Smooth muscle cell (in vitro differentiated cells): ENCODE measurements at regions not wholly inside any gene's neighbourhood (a gene's known extent, or its start where the extent isn't known, plus 50 kb on each side); places are given as distances from the start of the nearest gene placed in this dataset.
"Not testable (repeated sequence)": the region's sequence is repeated elsewhere in the genome, so short reads cannot be mapped to it uniquely, and the experiment has no call there.

Experiments
- DNase-seq: peaks from one replicate; lab custom pipeline; 2025; ENCODE audit not compliant: unreplicated experiment; lab: John Stamatoyannopoulos, UW
- H2AFZ ChIP-seq: fragments of 200-600 bp; sonication (generic); 2 replicates; pipeline ENCODE4 v1.6.0; 2016; ENCODE audit warnings: antibody characterized with exemption, low read depth, mild to moderate bottlenecking
- H3F3A ChIP-seq: fragments of 200-600 bp; sonication (generic); 2 replicates; pipeline ENCODE4 v1.6.0; 2017; ENCODE audit warnings: antibody characterized with exemption, low read depth
- H3K27ac ChIP-seq: fragments of 200-600 bp; sonication (generic); 2 replicates; pipeline ENCODE4 v1.5.1; 2016; ENCODE audit warnings: low read depth, mild to moderate bottlenecking
- H3K27me3 ChIP-seq: fragments of 200-600 bp; sonication (generic); 2 replicates; pipeline ENCODE4 v1.6.1; 2016; ENCODE audit warnings: low read depth, mild to moderate bottlenecking
- H3K36me3 ChIP-seq: fragments of 200-600 bp; sonication (generic); 2 replicates; pipeline ENCODE4 v1.5.1; 2016; ENCODE audit warnings: low read depth
- H3K4me1 ChIP-seq: fragments of 200-600 bp; sonication (generic); 2 replicates; pipeline ENCODE4 v1.5.1; 2016; ENCODE audit warnings: low read depth
- H3K4me2 ChIP-seq: fragments of 200-600 bp; sonication (generic); 2 replicates; pipeline ENCODE4 v1.6.0; 2016; ENCODE audit warnings: mild to moderate bottlenecking
- H3K4me3 ChIP-seq: fragments of 200-600 bp; sonication (generic); 2 replicates; pipeline ENCODE4 v1.5.1; 2016; ENCODE audit warnings: mild to moderate bottlenecking
- H3K79me2 ChIP-seq: fragments of 200-600 bp; sonication (generic); 2 replicates; pipeline ENCODE4 v1.6.0; 2016; ENCODE audit warnings: low read depth, mild to moderate bottlenecking
- H3K9ac ChIP-seq: fragments of 200-600 bp; sonication (generic); 2 replicates; pipeline ENCODE4 v1.6.0; 2016; ENCODE audit warnings: low read depth
- H3K9me3 ChIP-seq: fragments of 200-600 bp; sonication (generic); replicated peaks from 2 replicates; pipeline ENCODE4 v1.5.1; 2016; ENCODE audit warnings: low read depth
- H4K20me1 ChIP-seq: fragments of 200-600 bp; sonication (generic); 2 replicates; pipeline ENCODE4 v1.6.0; 2016; ENCODE audit warnings: low read depth
- CTCF ChIP-seq: fragments of 200-600 bp; sonication (generic); IDR thresholded peaks from 2 replicates; pipeline ENCODE4 v1.5.1; 2017; ENCODE audit warnings: borderline replicate concordance, mild to moderate bottlenecking, antibody characterized with exemption; ENCODE audit not compliant: insufficient read depth, poor library complexity, severe bottlenecking
- WGBS: methylation state at CpG from one replicate; pipeline ENCODE4 v1.1.7; 2016; ENCODE audit warnings: low lambda C conversion rate; 5-methylcytosine and 5-hydroxymethylcytosine counted together

- Histone ChIP-seq H3F3A (no peaks in the 10 kb centered on the region), H3K9me3 (no peaks in the 10 kb centered on the region), H4K20me1 (no peaks in the 10 kb centered on the region), H3K79me2 (no peaks in the 10 kb centered on the region), H3K4me3 (no peak overlapping the region), H3K27me3 (no peaks in the 10 kb centered on the region), H3K4me1 (no peaks in the 10 kb centered on the region), H3K4me2 (no peak overlapping the region), H3K36me3 (no peaks in the 10 kb centered on the region), H3K27ac (no peak overlapping the region), H3K9ac (no peak overlapping the region), H2AFZ (no peak overlapping the region)
- WGBS, result 87% methylated on average over 1 of the region's 1 CpG
- TF ChIP-seq CTCF, result no peak
- no peak for DNase-seq
Observed at GRCh38 chr13:58480061-58480460, 848.5 kb downstream of the PCDH17 start.

- Histone ChIP-seq H3F3A (no peaks in the 10 kb centered on the region), H2AFZ (no peak overlapping the region), H3K27me3 (no peaks in the 10 kb centered on the region), H3K4me2 (no peak overlapping the region), H4K20me1 (no peaks in the 10 kb centered on the region), H3K4me3 (no peak overlapping the region), H3K9ac (no peak overlapping the region), H3K4me1 (no peaks in the 10 kb centered on the region), H3K9me3 (no peaks in the 10 kb centered on the region), H3K27ac (no peak overlapping the region), H3K79me2 (no peaks in the 10 kb centered on the region), H3K36me3 (no peaks in the 10 kb centered on the region)
- no peak for DNase-seq
- TF ChIP-seq CTCF, result no peak
- 87% methylated on average over 5 of the region's 5 CpGs for WGBS
Observed at GRCh38 chr13:58488251-58488650, 856.7 kb downstream of the PCDH17 start.

GRCh38 chr13:58495668-58496067, 864.1 kb downstream of the PCDH17 start:
- no peak for DNase-seq
- TF ChIP-seq CTCF, result no peak
- Histone ChIP-seq H2AFZ (no peak overlapping the region), H3K27ac (no peak overlapping the region), H3F3A (no peaks in the 10 kb centered on the region), H3K36me3 (no peaks in the 10 kb centered on the region), H3K4me2 (no peak overlapping the region), H3K27me3 (no peaks in the 10 kb centered on the region), H3K4me1 (no peaks in the 10 kb centered on the region), H3K4me3 (no peak overlapping the region), H3K9me3 (no peaks in the 10 kb centered on the region), H3K79me2 (no peaks in the 10 kb centered on the region), H4K20me1 (no peaks in the 10 kb centered on the region), H3K9ac (no peak overlapping the region)
- 85% methylated on average over 2 of the region's 2 CpGs for WGBS

GRCh38 chr13:58500938-58501337, 869.4 kb downstream of the PCDH17 start:
- WGBS, result 88% methylated on average over 1 of the region's 1 CpG
- no peaks in the 10 kb centered on the region for H3K4me1 ChIP-seq
- H3K27ac ChIP-seq, result no peak overlapping the region
- no peaks in the 10 kb centered on the region for H3K9me3 ChIP-seq
- no peak for DNase-seq
- H3K4me3 ChIP-seq, result no peak overlapping the region
- H3K27me3 ChIP-seq, result no peaks in the 10 kb centered on the region
- no peaks in the 10 kb centered on the region for H3K79me2 ChIP-seq
- no peaks in the 10 kb centered on the region for H3K36me3 ChIP-seq
- H3K4me2 ChIP-seq, result no peak overlapping the region
- no peaks in the 10 kb centered on the region for H4K20me1 ChIP-seq
- TF ChIP-seq CTCF, result no peak
- no peak overlapping the region for H3K9ac ChIP-seq
- no peak overlapping the region for H2AFZ ChIP-seq
- no peaks in the 10 kb centered on the region for H3F3A ChIP-seq

GRCh38 chr13:58504202-58504700, 872.7 kb downstream of the PCDH17 start:
- DNase-seq, H3K4me3 ChIP-seq, H3K79me2 ChIP-seq, H3F3A ChIP-seq, H3K27ac ChIP-seq, H3K27me3 ChIP-seq, H3K4me1 ChIP-seq, H3K9ac ChIP-seq, H3K9me3 ChIP-seq, H4K20me1 ChIP-seq, H3K36me3 ChIP-seq, H2AFZ ChIP-seq, H3K4me2 ChIP-seq: not testable (repeated sequence)
- 93% methylated on average over 21 of the region's 21 CpGs for WGBS

GRCh38 chr13:58505262-58505920, 873.8 kb downstream of the PCDH17 start:
- not testable (repeated sequence) for H3K36me3 ChIP-seq, H2AFZ ChIP-seq, H3K27me3 ChIP-seq, H3K4me2 ChIP-seq, H3K27ac ChIP-seq, DNase-seq, H3K9ac ChIP-seq, H3K4me3 ChIP-seq, H3K9me3 ChIP-seq, H4K20me1 ChIP-seq, H3K4me1 ChIP-seq, H3F3A ChIP-seq, H3K79me2 ChIP-seq
- WGBS, result 94% methylated on average over 19 of the region's 22 CpGs
